ENCODE measurements at regions not wholly inside any gene's neighbourhood (a gene's known extent, or its start where the extent isn't known, plus 50 kb on each side); places are given as distances from the start of the nearest gene placed in this dataset.
A peak's percentile ranks its signal among the peaks of the same experiment; 100 is the strongest.

- no TSS peak for BruUV-seq (replicated peaks)
- Histone ChIP-seq H3K36me3 (ENCODE audit: control insufficient read depth in 2 of 2, insufficient read depth in 2 of 2, low read length in 1 of 2) (no peaks in the 10 kb centered on the region), H3K27ac (ENCODE audit: control insufficient read depth, insufficient read depth) (no peak overlapping the region), H3K4me2 (ENCODE audit: control insufficient read depth, insufficient read depth) (no peak overlapping the region), H3K4me1 (ENCODE audit: control insufficient read depth, insufficient read depth, low read length) (peaks cover 39% of the 10 kb centered on the region), H3K9me3 (replicated peaks; ENCODE audit: control insufficient read depth, insufficient read depth, low read length) (no peaks in the 10 kb centered on the region), H3K79me2 (ENCODE audit: control insufficient read depth, insufficient read depth, low read length) (peaks cover 2% of the 10 kb centered on the region; the same call in 1 of the 2 replicates), H3K27me3 (replicated peaks in 1 of 2; ENCODE audit: control insufficient read depth in 2 of 2, insufficient read depth in 2 of 2, low read length in 1 of 2) (no peaks in the 10 kb centered on the region), H3K4me3 (no peak overlapping the region), H4K20me1 (ENCODE audit: control insufficient read depth, insufficient read depth) (no peaks in the 10 kb centered on the region), H2AFZ (ENCODE audit: control insufficient read depth, low read depth, low read length) (no peak overlapping the region), H3K9ac (ENCODE audit: control insufficient read depth, insufficient read depth, low read length) (no peak overlapping the region)
- TF ChIP-seq PML (IDR thresholded peaks at IDR 0.05; ENCODE audit: low read length): no peak
- no peak for TF ChIP-seq ETV6 (conservative IDR thresholded peaks at IDR 0.05 in 1 of 2, IDR thresholded peaks at IDR 0.05 in 1 of 2; ENCODE audit: borderline replicate concordance in 1 of 2, low read depth in 1 of 2)
- TF ChIP-seq BMI1 (IDR thresholded peaks at IDR 0.05; ENCODE audit: borderline replicate concordance): no peak
- TF ChIP-seq SIN3A (IDR thresholded peaks at IDR 0.05; ENCODE audit: low read depth, low read length): no peak
- TF ChIP-seq ZNF622 (IDR thresholded peaks at IDR 0.05): no peak
- ChIA-PET POLR2A (interaction anchor here (0.6 kb wide), 1 partner anchor 425 kb away, joined by 9 read pairs; no protein-coding TSS in a partner anchor), RAD21 (ENCODE audit: unreplicated experiment) (no interaction called here), SMC1A (ENCODE audit: uncharacterized antibody, unreplicated experiment) (no interaction called here), CTCF (interaction anchor here (1.0 kb wide), 1 partner anchor 12 kb away, joined by 3 read pairs; no protein-coding TSS in a partner anchor)
- WGBS (ENCODE audit: insufficient coverage, insufficient replicate concordance, low lambda C conversion rate, missing lambda C conversion rate): 88% methylated on average over 11 of the region's 11 CpGs
- intact Hi-C loops (cut with micrococcal nuclease; ENCODE audit: unreplicated experiment) (no loop called here), in situ Hi-C loops (cut with MboI) (no loop called here)
- ATAC-seq: no peak
- FAIRE-seq: no peak
- DNase-seq (ENCODE audit: low read depth, low spot score): no peak
Observed at GRCh38 chr12:12015073-12015685, 55.6 kb upstream of the BCL2L14 start.

GRCh38 chr12:12016284-12017100 is 54.2 kb upstream of the BCL2L14 start:
- H2AFZ ChIP-seq (ENCODE audit: control insufficient read depth, low read depth, low read length): peak overlapping the region; percentile 38
- DNase-seq (ENCODE audit: low read depth, low spot score) (no peak), FAIRE-seq (no peak), ATAC-seq (no peak)
- no peaks in the 10 kb centered on the region for H3K79me2 ChIP-seq (ENCODE audit: control insufficient read depth, insufficient read depth, low read length)
- H3K27ac ChIP-seq (ENCODE audit: control insufficient read depth, insufficient read depth): peak overlapping the region; percentile 38
- in situ Hi-C loops (cut with MboI): no loop called here
- 41% methylated on average over 8 of the region's 8 CpGs for WGBS (ENCODE audit: insufficient coverage, insufficient replicate concordance, low lambda C conversion rate, missing lambda C conversion rate)
- peaks cover 26% of the 10 kb centered on the region for H3K4me1 ChIP-seq (ENCODE audit: control insufficient read depth, insufficient read depth, low read length)
- CTCF ChIA-PET: no interaction called here
- H3K36me3 ChIP-seq (ENCODE audit: control insufficient read depth in 2 of 2, insufficient read depth in 2 of 2, low read length in 1 of 2): no peaks in the 10 kb centered on the region
- intact Hi-C loops (cut with micrococcal nuclease; ENCODE audit: unreplicated experiment): no loop called here
- POLR2A ChIA-PET: no interaction called here
- no peak overlapping the region for H3K4me3 ChIP-seq
- SMC1A ChIA-PET (ENCODE audit: uncharacterized antibody, unreplicated experiment): no interaction called here
- no peak overlapping the region for H3K9ac ChIP-seq (ENCODE audit: control insufficient read depth, insufficient read depth, low read length)
- H3K4me2 ChIP-seq (ENCODE audit: control insufficient read depth, insufficient read depth): 0 out of 2 replicates have a peak overlapping the region, but pooled peaks have one; percentile 1
- RAD21 ChIA-PET (ENCODE audit: unreplicated experiment): no interaction called here
- no TSS peak for BruUV-seq (replicated peaks)
- H4K20me1 ChIP-seq (ENCODE audit: control insufficient read depth, insufficient read depth): no peaks in the 10 kb centered on the region
- no peaks in the 10 kb centered on the region for H3K27me3 ChIP-seq (replicated peaks in 1 of 2; ENCODE audit: control insufficient read depth in 2 of 2, insufficient read depth in 2 of 2, low read length in 1 of 2)
- no peaks in the 10 kb centered on the region for H3K9me3 ChIP-seq (replicated peaks; ENCODE audit: control insufficient read depth, insufficient read depth, low read length)
- TF ChIP-seq HDAC2 (IDR thresholded peaks at IDR 0.05) (no peak), BCL11A (IDR thresholded peaks at IDR 0.05; ENCODE audit: low read depth, low read length) (0 out of 2 replicates have a peak, but pooled peaks have one; percentile 6), TCF3 (IDR thresholded peaks at IDR 0.05; ENCODE audit: borderline replicate concordance, insufficient read depth, low read depth, low read length) (no peak), LARP7 (IDR thresholded peaks at IDR 0.05) (no peak), ATF2 (IDR thresholded peaks at IDR 0.05; ENCODE audit: low read length) (peak; percentile 57; the same call in 1 of the 2 replicates), SMARCA5 (IDR thresholded peaks at IDR 0.05) (no peak), MAX (IDR thresholded peaks at IDR 0.05; ENCODE audit: low read depth, low read length) (no peak), GABPA (IDR thresholded peaks at IDR 0.05; ENCODE audit: low read depth) (no peak), NR2C1 (IDR thresholded peaks at IDR 0.05) (no peak), HDAC6 (IDR thresholded peaks at IDR 0.05; ENCODE audit: unreplicated experiment) (no peak), RUNX3 (IDR thresholded peaks at IDR 0.05; ENCODE audit: low read length) (peak; percentile 91)

All from GM12878 (cell line).